Nephron (organoid): ENCODE measurements at regions not wholly inside any gene's neighbourhood (a gene's known extent, or its start where the extent isn't known, plus 50 kb on each side); places are given as distances from the start of the nearest gene placed in this dataset.

Experiments used
- H3K27ac Mint-ChIP-seq, 3 experiments: 2 replicates each; pipeline ENCODE4 v1.8.0; 2020; ENCODE audit warnings: mixed read lengths in 3 of 3, mild to moderate bottlenecking in 2 of 3, moderate library complexity in 1 of 3
- H3K27me3 Mint-ChIP-seq: 2 replicates; pipeline ENCODE4 v1.8.0; 2021; ENCODE audit warnings: low read depth, mild to moderate bottlenecking, moderate library complexity, mixed read lengths
- H3K36me3 Mint-ChIP-seq: 2 replicates; pipeline ENCODE4 v1.8.0; 2020; ENCODE audit warnings: low read depth, mixed read lengths
- H3K4me1 Mint-ChIP-seq: 2 replicates; pipeline ENCODE4 v1.8.0; 2020; ENCODE audit warnings: mixed read lengths
- H3K4me3 Mint-ChIP-seq, 3 experiments: 2 replicates each; pipeline ENCODE4 v1.8.0; 2020; ENCODE audit warnings: mild to moderate bottlenecking in 3 of 3, mixed read lengths in 3 of 3, moderate library complexity in 2 of 3
- H3K9me3 Mint-ChIP-seq: 2 replicates; pipeline ENCODE4 v1.8.0; 2020; ENCODE audit warnings: mixed read lengths
- TF ChIP-seq, protein P1 (sequence below), 3 experiments: fragments of 200-600 bp; sonication (generic); IDR thresholded peaks; one replicate each; pipeline ENCODE4 v1.5.0; 2021; ENCODE audit warnings: antibody characterized with exemption in 3 of 3; ENCODE audit not compliant: unreplicated experiment in 3 of 3

DNA sequence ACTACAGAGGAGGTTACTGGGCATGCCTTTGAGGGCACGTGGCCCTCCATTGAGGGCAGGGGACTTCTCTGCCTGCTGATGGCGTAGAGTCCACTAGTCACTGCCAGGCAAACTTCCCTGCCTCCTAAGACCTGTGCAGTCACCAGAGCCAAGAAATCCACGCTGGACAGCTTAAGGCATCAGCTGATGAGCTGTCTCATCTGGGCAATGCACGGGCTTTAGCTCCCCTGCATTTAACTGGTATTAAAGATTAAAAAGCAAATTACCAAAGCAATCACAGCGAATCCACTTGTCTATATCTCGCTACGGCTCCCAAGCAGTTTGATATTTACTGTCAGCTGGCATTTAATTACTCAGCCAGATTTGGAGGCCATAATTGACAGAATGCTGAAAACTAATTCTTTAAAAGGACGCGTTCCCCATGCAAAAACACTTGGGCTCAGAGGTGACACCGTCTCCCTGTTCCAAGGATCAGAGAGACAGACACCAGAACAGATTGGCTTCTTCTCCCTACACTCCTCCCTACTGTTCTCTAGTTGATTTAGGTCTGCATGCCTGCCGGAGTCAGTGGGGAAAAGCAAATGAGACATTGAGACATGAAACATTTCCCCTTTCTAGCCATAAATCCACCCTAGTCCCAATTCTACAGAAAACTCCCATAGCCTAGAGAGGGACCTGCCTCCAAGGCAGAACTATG lies 68.5 kb downstream of the SPATA19 start:
- Mint-ChIP-seq H3K36me3 (no peaks in the 10 kb centered on the region), H3K4me3 (no peak overlapping the region), H3K27ac (no peak overlapping the region), H3K27me3 (peaks cover 29% of the 10 kb centered on the region), H3K4me1 (peaks cover 3% of the 10 kb centered on the region), H3K9me3 (peaks cover 33% of the 10 kb centered on the region)
- TF ChIP-seq, protein P1, sequence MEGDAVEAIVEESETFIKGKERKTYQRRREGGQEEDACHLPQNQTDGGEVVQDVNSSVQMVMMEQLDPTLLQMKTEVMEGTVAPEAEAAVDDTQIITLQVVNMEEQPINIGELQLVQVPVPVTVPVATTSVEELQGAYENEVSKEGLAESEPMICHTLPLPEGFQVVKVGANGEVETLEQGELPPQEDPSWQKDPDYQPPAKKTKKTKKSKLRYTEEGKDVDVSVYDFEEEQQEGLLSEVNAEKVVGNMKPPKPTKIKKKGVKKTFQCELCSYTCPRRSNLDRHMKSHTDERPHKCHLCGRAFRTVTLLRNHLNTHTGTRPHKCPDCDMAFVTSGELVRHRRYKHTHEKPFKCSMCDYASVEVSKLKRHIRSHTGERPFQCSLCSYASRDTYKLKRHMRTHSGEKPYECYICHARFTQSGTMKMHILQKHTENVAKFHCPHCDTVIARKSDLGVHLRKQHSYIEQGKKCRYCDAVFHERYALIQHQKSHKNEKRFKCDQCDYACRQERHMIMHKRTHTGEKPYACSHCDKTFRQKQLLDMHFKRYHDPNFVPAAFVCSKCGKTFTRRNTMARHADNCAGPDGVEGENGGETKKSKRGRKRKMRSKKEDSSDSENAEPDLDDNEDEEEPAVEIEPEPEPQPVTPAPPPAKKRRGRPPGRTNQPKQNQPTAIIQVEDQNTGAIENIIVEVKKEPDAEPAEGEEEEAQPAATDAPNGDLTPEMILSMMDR (IDR thresholded peaks at IDR 0.05; ENCODE audit: unreplicated experiment in 3 of 3) = no peak

DNA sequence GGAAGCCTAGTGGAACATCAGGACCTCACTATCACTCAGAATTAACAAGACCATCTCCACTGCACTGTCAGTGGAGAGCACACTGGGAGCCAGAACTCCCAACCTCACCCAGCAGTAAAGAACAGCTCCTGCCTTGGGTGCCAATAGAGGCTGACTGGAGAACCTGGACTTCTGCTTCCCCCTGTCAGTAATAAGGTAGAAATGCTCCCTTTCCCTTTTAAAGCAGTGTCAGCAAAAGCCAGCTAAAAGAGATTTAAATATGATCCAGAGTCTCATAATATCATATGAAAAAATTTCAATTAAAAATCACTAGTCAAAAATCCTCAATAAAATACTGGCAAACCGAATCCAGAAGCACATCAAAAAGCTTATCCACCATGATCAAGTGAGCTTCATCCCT lies 82.8 kb downstream of the SPATA19 start:
- peaks cover 33% of the 10 kb centered on the region for H3K9me3 Mint-ChIP-seq
- no peaks in the 10 kb centered on the region for H3K4me1 Mint-ChIP-seq
- H3K36me3 Mint-ChIP-seq = no peaks in the 10 kb centered on the region
- peaks cover 2% of the 10 kb centered on the region for H3K27me3 Mint-ChIP-seq
- TF ChIP-seq, protein P1 (IDR thresholded peaks at IDR 0.05; ENCODE audit: unreplicated experiment in 3 of 3) = no peak
- no peak overlapping the region for H3K4me3 Mint-ChIP-seq
- H3K27ac Mint-ChIP-seq = no peak overlapping the region

DNA sequence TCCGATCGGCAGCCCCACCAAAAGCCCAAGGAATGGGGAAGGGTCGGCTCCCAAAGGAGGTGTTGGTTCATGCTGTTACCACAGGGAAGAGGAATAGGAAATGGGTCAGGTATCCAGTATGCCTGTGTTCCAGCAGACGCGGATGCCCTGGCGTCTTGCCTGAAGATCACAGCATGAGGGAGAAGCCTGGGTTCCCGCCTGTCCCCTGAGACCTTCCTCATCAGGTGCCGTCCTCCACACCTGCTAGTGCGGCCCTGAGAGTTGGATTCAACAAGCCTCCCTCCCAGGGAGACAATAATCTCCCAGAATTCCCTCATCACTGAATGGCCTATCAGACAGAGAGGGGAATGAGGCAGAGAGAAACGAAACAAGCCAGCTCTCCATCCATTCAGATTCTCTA lies 92.2 kb downstream of the SPATA19 start:
- no peak overlapping the region for H3K27ac Mint-ChIP-seq
- no peaks in the 10 kb centered on the region for H3K4me1 Mint-ChIP-seq
- H3K36me3 Mint-ChIP-seq = no peaks in the 10 kb centered on the region
- TF ChIP-seq, protein P1 (IDR thresholded peaks at IDR 0.05; ENCODE audit: unreplicated experiment in 3 of 3) = no peak
- no peaks in the 10 kb centered on the region for H3K27me3 Mint-ChIP-seq
- H3K4me3 Mint-ChIP-seq = no peak overlapping the region
- peaks cover 9% of the 10 kb centered on the region for H3K9me3 Mint-ChIP-seq

DNA sequence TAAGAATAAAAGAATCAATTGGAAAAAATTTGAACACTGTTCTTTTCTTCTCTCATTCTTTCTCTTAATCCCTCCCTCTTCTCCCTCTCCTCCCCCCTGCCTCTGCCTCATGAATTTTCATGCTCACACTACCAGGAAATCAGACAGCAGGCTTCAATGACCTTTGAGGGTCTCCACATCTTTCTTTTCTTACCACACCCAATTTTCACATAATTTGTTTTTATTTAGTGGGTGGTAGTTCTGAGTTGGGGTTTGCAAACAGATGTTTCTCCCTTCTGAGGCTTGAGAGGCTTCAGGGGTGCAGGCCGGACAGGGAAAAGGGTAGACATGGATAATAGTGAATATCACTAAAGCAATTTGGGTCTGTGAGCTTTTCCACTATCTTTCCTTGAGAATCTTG lies 95.5 kb downstream of the SPATA19 start:
- Mint-ChIP-seq H3K4me3 (no peak overlapping the region), H3K27ac (peak overlapping the region in 1 of 3 experiments; percentile 90), H3K9me3 (no peaks in the 10 kb centered on the region), H3K4me1 (peaks cover 5% of the 10 kb centered on the region), H3K27me3 (peaks cover 16% of the 10 kb centered on the region), H3K36me3 (no peaks in the 10 kb centered on the region)
- TF ChIP-seq, protein P1 (IDR thresholded peaks at IDR 0.05; ENCODE audit: unreplicated experiment in 3 of 3) = no peak

DNA sequence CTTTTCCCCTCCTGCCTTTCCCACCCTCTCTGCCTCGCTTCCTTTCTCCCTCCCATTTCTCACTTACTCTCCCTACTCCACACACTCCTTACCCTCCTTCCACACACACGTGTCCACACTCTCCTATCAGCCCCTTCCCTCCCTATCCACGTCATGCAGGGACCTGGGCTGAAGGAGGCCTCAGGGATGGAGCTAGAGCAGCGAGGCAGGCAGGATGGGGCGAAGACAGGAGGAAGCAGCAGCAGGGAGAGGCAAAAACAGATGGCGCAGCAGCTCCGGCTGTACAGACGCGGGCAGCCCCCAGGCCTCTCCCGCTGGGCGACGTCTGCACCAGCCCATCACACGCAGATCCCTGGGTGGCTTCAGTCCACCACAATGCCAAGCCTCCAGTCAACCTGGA lies 97.9 kb downstream of the SPATA19 start:
- Mint-ChIP-seq H3K27me3 (peaks cover 16% of the 10 kb centered on the region), H3K27ac (no peak overlapping the region), H3K9me3 (no peaks in the 10 kb centered on the region), H3K4me3 (no peak overlapping the region), H3K36me3 (no peaks in the 10 kb centered on the region), H3K4me1 (peaks cover 5% of the 10 kb centered on the region)
- TF ChIP-seq, protein P1 (IDR thresholded peaks at IDR 0.05; ENCODE audit: unreplicated experiment in 3 of 3) = no peak

DNA sequence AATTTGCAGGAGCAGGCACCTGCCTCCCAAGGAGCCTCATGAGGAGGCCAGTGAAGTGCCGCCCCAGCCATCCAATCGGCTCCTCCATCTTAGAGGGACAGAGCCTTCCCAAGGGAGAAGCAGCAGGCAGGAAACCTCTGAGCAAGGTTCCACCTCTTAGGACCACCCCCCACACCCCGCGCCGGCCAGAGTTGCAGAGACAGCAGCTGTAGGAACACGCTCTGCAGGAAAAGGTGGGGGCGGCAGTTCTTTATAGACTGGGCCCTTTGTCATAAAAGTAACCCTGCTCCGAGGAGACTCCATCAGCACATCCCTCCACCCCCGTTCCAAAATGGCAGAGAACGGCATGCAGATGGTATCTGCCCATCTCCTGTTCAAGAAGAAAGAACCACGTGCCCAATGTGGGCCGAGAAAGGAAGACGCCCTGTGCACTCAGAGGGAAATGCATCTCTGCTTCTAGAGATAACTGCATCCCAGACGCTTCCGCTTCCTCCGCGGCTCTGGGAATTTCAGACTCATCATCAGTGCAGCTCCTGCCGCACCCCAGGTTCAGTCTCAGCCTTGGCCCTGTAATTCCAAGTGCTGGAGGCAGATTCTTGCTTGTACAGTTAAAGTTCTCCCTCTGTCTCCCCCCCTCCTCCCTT lies 98.5 kb downstream of the SPATA19 start:
- Mint-ChIP-seq H3K27ac (no peak overlapping the region), H3K36me3 (no peaks in the 10 kb centered on the region), H3K4me3 (no peak overlapping the region), H3K9me3 (no peaks in the 10 kb centered on the region), H3K27me3 (peaks cover 16% of the 10 kb centered on the region), H3K4me1 (peaks cover 5% of the 10 kb centered on the region)
- TF ChIP-seq, protein P1 (IDR thresholded peaks at IDR 0.05; ENCODE audit: unreplicated experiment in 3 of 3) = no peak
